ENCODE measurements at regions not wholly inside any gene's neighbourhood (a gene's known extent, or its start where the extent isn't known, plus 50 kb on each side); places are given as distances from the start of the nearest gene placed in this dataset.

DNA sequence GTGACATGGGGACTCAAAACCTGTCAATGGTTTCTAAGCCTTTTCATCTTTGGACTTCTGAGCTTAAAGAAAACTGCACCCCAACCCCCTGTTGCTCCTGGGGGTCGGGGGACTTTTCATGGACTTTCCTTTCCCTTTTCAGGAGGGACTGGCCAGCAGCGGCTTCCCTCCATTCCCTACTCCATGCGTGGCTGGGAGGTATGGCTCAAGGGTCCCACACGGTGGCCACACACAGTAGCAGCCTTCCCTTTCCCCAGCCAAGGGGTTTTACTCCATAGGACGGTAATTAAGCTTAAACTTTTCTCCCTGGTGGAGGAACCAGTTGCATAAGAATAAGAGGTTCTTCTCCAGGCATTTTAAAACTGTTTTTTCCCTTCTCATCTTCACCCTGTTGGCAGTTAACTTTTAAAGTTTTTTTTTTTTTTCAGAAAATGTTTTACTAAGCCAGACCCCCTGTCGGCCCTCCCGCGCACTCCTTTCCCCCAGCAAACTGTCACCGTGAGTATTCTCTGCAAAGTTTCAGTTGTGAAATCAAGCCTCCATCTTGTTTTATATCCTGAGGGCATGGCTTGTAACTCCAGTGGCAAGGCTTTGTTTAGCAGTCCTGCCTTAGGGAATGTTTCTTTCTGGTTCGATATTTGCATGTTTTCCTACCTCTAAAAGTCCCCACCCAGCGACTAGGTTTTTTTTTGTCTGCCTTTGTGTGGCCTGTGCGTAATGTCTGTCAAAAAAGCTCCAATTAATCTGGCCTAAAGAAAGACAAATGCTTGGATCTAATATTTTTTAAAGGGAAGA, 325.7 kb downstream of the TLL1 start (continued):
- TF ChIP-seq BHLHE40 (IDR thresholded peaks at IDR 0.05; ENCODE audit: low read length) (no peak), ETV5 (CRISPR knock-in tag; IDR thresholded peaks at IDR 0.05; ENCODE audit: borderline replicate concordance) (no peak), GATAD1 (CRISPR knock-in tag; IDR thresholded peaks at IDR 0.05) (no peak), HIVEP1 (CRISPR knock-in tag; IDR thresholded peaks at IDR 0.05) (no peak)

DNA sequence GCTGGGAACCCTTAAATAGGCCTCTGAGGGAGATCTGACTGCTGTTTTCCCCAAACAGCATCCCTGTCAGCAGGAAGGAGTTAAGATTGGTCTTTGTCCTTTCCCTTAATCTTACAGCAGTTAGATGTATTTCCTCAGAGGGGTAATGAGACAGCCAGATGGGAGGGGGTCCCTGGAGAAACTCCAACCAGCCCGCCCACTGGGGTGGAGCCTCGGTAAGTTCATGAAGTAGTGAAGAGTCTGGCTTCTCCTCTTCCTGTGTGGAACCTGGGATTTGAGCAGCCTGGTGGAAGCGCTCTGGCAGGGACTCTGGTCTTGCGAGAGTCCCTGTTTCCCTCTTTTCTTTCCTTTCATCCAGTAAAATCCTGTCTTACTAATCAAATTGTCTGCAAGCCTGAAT, 330.0 kb downstream of the TLL1 start:
- Histone ChIP-seq H3K36me3 (replicated peaks in 1 of 2; ENCODE audit: control insufficient read depth in 1 of 2, insufficient read depth in 2 of 2, low read length in 2 of 2) (no peaks in the 10 kb centered on the region), H3K9me3 (ENCODE audit: low read length) (no peaks in the 10 kb centered on the region), H2AFZ (ENCODE audit: low read length) (no peak overlapping the region), H3K4me2 (ENCODE audit: low read depth, low read length) (no peak overlapping the region), H3K79me2 (ENCODE audit: insufficient read depth, low read length) (no peaks in the 10 kb centered on the region), H4K20me1 (ENCODE audit: insufficient read depth, low read length) (no peaks in the 10 kb centered on the region), H3K4me1 (ENCODE audit: insufficient read depth, low read length) (no peaks in the 10 kb centered on the region), H3K4me3 (replicated peaks in 1 of 3; ENCODE audit: insufficient read depth in 1 of 3, low read depth in 2 of 3, low read length in 3 of 3) (no peak overlapping the region), H3K27ac (ENCODE audit: extremely low read length, insufficient read depth, low read length) (no peak overlapping the region), H3K9ac (ENCODE audit: insufficient read depth, low read depth, low read length) (no peak overlapping the region), H3K27me3 (ENCODE audit: control insufficient read depth in 1 of 2, insufficient read depth in 2 of 2, low read length in 2 of 2) (no peaks in the 10 kb centered on the region; a peak in 1 of 5 replicates)
- intact Hi-C loops (cut with micrococcal nuclease; ENCODE audit: unreplicated experiment) (no loop called here), in situ Hi-C loops (cut with HindIII; ENCODE audit: extremely low pct_ligation_motif_present, low pct_unique_long_range_greater_than_20kb) (no loop called here)
- no peak for ATAC-seq
- BruUV-seq (replicated peaks) = no TSS peak
- ChIA-PET CTCF (ENCODE audit: low intra/inter-chr PET ratio, low total read pairs) (no interaction called here), POLR2A (no interaction called here)
- WGBS (ENCODE audit: low lambda C conversion rate) = 26% methylated on average over 4 of the region's 4 CpGs
- FAIRE-seq = no peak
- DNase-seq (ENCODE audit: low spot score) = no peak
- no peak for TF ChIP-seq POLR2A (IDR thresholded peaks at IDR 0.05; ENCODE audit: insufficient read depth in 1 of 2, low read depth in 2 of 2, low read length in 2 of 2)
- no peak for TF ChIP-seq HOXA7 (CRISPR knock-in tag; IDR thresholded peaks at IDR 0.05)
- TF ChIP-seq RXRA (CRISPR knock-in tag; IDR thresholded peaks at IDR 0.05) = no peak
- TF ChIP-seq ZNF431 (CRISPR knock-in tag; IDR thresholded peaks at IDR 0.05; ENCODE audit: borderline replicate concordance, low read depth) = no peak
- no peak for TF ChIP-seq ZBTB8A (CRISPR knock-in tag; IDR thresholded peaks at IDR 0.05; ENCODE audit: borderline replicate concordance, low read depth)
- TF ChIP-seq HOXA5 (CRISPR knock-in tag; IDR thresholded peaks at IDR 0.05) = no peak
- TF ChIP-seq ZNF563 (CRISPR knock-in tag; IDR thresholded peaks at IDR 0.05) = no peak
- no peak for TF ChIP-seq HNF4G (IDR thresholded peaks at IDR 0.05; ENCODE audit: borderline replicate concordance, low read depth, low read length)
- no peak for TF ChIP-seq HNF4G (CRISPR knock-in tag; IDR thresholded peaks at IDR 0.05; ENCODE audit: borderline replicate concordance, low read depth)
- TF ChIP-seq ZNF326 (CRISPR knock-in tag; IDR thresholded peaks at IDR 0.05; ENCODE audit: borderline replicate concordance) = no peak
- no peak for TF ChIP-seq ZNF230 (CRISPR knock-in tag; IDR thresholded peaks at IDR 0.05)
- no peak for TF ChIP-seq ZNF761 (CRISPR knock-in tag; conservative IDR thresholded peaks at IDR 0.05)
- TF ChIP-seq, protein P1, sequence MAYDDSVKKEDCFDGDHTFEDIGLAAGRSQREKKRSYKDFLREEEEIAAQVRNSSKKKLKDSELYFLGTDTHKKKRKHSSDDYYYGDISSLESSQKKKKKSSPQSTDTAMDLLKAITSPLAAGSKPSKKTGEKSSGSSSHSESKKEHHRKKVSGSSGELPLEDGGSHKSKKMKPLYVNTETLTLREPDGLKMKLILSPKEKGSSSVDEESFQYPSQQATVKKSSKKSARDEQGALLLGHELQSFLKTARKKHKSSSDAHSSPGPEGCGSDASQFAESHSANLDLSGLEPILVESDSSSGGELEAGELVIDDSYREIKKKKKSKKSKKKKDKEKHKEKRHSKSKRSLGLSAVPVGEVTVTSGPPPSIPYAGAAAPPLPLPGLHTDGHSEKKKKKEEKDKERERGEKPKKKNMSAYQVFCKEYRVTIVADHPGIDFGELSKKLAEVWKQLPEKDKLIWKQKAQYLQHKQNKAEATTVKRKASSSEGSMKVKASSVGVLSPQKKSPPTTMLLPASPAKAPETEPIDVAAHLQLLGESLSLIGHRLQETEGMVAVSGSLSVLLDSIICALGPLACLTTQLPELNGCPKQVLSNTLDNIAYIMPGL (CRISPR knock-in tag; IDR thresholded peaks at IDR 0.05; ENCODE audit: borderline replicate concordance in 1 of 2, low read depth in 1 of 2) = no peak
- TF ChIP-seq NRL (CRISPR knock-in tag; IDR thresholded peaks at IDR 0.05; ENCODE audit: borderline replicate concordance) = no peak
- no peak for TF ChIP-seq CC2D1A (CRISPR knock-in tag; IDR thresholded peaks at IDR 0.05)
- TF ChIP-seq ZSCAN20 (CRISPR knock-in tag; IDR thresholded peaks at IDR 0.05; ENCODE audit: borderline replicate concordance) = no peak
- TF ChIP-seq ZSCAN25 (CRISPR knock-in tag; IDR thresholded peaks at IDR 0.05) = no peak
- TF ChIP-seq RAD51 (IDR thresholded peaks at IDR 0.05; ENCODE audit: borderline replicate concordance) = no peak
- TF ChIP-seq NR1H2 (CRISPR knock-in tag; IDR thresholded peaks at IDR 0.05; ENCODE audit: borderline replicate concordance, low read depth) = no peak
